Neural progenitor cell (in vitro differentiated cells): ENCODE measurements at regions not wholly inside any gene's neighbourhood (a gene's known extent, or its start where the extent isn't known, plus 50 kb on each side); places are given as distances from the start of the nearest gene placed in this dataset.

ENCODE experiments used
- DNase-seq: peaks from one replicate; pipeline ENCODE4 v3.0.0-alpha.2; 2016; ENCODE audit warnings: low spot score
- H2AFZ ChIP-seq: fragments of 200-600 bp; sonication (generic); replicated peaks from 2 replicates; pipeline ENCODE4 v1.6.1; 2016; ENCODE audit warnings: antibody characterized with exemption
- H3F3A ChIP-seq: fragments of 200-600 bp; sonication (generic); 2 replicates; pipeline ENCODE4 v1.6.1; 2016; ENCODE audit warnings: antibody characterized with exemption, low read depth
- H3K27ac ChIP-seq: fragments of 200-600 bp; sonication (generic); 2 replicates; pipeline ENCODE4 v1.5.1; 2016; ENCODE audit warnings: mild to moderate bottlenecking
- H3K27me3 ChIP-seq: fragments of 200-600 bp; sonication (generic); 2 replicates; pipeline ENCODE4 v1.6.1; 2016; ENCODE audit warnings: mild to moderate bottlenecking, moderate library complexity
- H3K36me3 ChIP-seq: fragments of 200-600 bp; sonication (generic); 2 replicates; pipeline ENCODE4 v1.5.1; 2016
- H3K4me1 ChIP-seq: fragments of 200-600 bp; sonication (generic); 2 replicates; pipeline ENCODE4 v1.6.1; 2016; ENCODE audit warnings: mixed run types
- H3K4me2 ChIP-seq: fragments of 200-600 bp; sonication (generic); 2 replicates; pipeline ENCODE4 v1.6.1; 2016
- H3K4me3 ChIP-seq: fragments of 200-600 bp; sonication (generic); 2 replicates; pipeline ENCODE4 v1.5.1; 2016
- H3K79me2 ChIP-seq: fragments of 200-600 bp; sonication (generic); 2 replicates; pipeline ENCODE4 v1.6.1; 2016; ENCODE audit warnings: low read depth
- H3K9ac ChIP-seq: fragments of 200-600 bp; sonication (generic); 2 replicates; pipeline ENCODE4 v1.6.1; 2016
- H3K9me3 ChIP-seq: fragments of 200-600 bp; sonication (generic); 2 replicates; pipeline ENCODE4 v1.5.1; 2016; ENCODE audit warnings: low read depth
- H4K20me1 ChIP-seq: fragments of 200-600 bp; sonication (generic); 2 replicates; pipeline ENCODE4 v1.6.1; 2016; ENCODE audit warnings: low read depth
- H3K27ac Mint-ChIP-seq: 3 replicates; pipeline ENCODE4 v1.8.0; 2021; ENCODE audit warnings: mixed read lengths
- H3K27me3 Mint-ChIP-seq: 2 replicates; pipeline ENCODE4 v1.8.0; 2022; ENCODE audit warnings: low read depth, mild to moderate bottlenecking, inconsistent platforms, moderate library complexity, mixed read lengths; ENCODE audit not compliant: insufficient read depth
- H3K36me3 Mint-ChIP-seq: 3 replicates; pipeline ENCODE4 v1.8.0; 2021; ENCODE audit warnings: mixed read lengths
- H3K4me1 Mint-ChIP-seq: 3 replicates; pipeline ENCODE4 v1.8.0; 2021; ENCODE audit warnings: mixed read lengths
- H3K4me3 Mint-ChIP-seq: 3 replicates; pipeline ENCODE4 v1.8.0; 2021; ENCODE audit warnings: mild to moderate bottlenecking, moderate library complexity, mixed read lengths
- H3K9me3 Mint-ChIP-seq: 3 replicates; pipeline ENCODE4 v1.8.0; 2020; ENCODE audit warnings: mixed read lengths
- CTCF ChIP-seq: fragments of 200-600 bp; sonication (generic); IDR thresholded peaks from 2 replicates; pipeline ENCODE4 v1.5.1; 2017; ENCODE audit warnings: antibody characterized with exemption, mild to moderate bottlenecking
- EZH2 ChIP-seq: fragments of 200-600 bp; sonication (generic); IDR thresholded peaks from 2 replicates; pipeline ENCODE4 v1.6.1; 2017; ENCODE audit warnings: antibody characterized with exemption, mild to moderate bottlenecking, moderate library complexity
- EZH2phosphoT487 ChIP-seq: fragments of 200-600 bp; sonication (generic); IDR thresholded peaks from 2 replicates; pipeline ENCODE4 v1.6.1; 2017; ENCODE audit warnings: antibody characterized with exemption

DNA sequence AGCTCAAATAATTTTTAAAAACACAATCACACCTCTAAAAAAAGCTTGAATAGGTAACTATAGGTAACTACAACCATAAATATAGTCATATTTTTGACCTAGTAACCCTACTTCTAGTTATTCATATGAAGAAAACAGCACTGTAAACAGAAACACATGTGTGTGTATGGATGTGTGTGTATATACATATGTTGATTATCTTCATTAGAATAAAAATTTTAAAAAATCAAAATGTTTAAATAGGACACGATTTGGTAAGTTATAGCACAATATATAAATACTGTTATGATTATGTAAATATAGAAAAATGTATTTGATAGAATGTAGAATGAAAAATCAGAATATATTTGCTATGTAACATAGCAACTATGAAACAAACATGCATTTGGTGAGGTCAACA, 258.1 kb upstream of the GK2 start:
- peaks cover 17% of the 10 kb centered on the region for H3K9me3 Mint-ChIP-seq
- no peak overlapping the region for H3K27ac Mint-ChIP-seq
- Histone ChIP-seq H3K4me2 (no peak overlapping the region), H3K4me1 (no peaks in the 10 kb centered on the region), H3K27me3 (no peaks in the 10 kb centered on the region), H3K9ac (no peak overlapping the region), H3K79me2 (no peaks in the 10 kb centered on the region), H3K27ac (no peak overlapping the region), H3K4me3 (no peak overlapping the region), H3K9me3 (no peaks in the 10 kb centered on the region), H3F3A (no peaks in the 10 kb centered on the region), H4K20me1 (no peaks in the 10 kb centered on the region), H2AFZ (no peak overlapping the region), H3K36me3 (no peaks in the 10 kb centered on the region)
- no peak for DNase-seq
- peaks cover 3% of the 10 kb centered on the region for H3K4me1 Mint-ChIP-seq
- peaks cover 2% of the 10 kb centered on the region for H3K27me3 Mint-ChIP-seq
- H3K4me3 Mint-ChIP-seq = no peak overlapping the region
- TF ChIP-seq EZH2phosphoT487 (no peak), EZH2 (no peak), CTCF (no peak)
- no peaks in the 10 kb centered on the region for H3K36me3 Mint-ChIP-seq

DNA sequence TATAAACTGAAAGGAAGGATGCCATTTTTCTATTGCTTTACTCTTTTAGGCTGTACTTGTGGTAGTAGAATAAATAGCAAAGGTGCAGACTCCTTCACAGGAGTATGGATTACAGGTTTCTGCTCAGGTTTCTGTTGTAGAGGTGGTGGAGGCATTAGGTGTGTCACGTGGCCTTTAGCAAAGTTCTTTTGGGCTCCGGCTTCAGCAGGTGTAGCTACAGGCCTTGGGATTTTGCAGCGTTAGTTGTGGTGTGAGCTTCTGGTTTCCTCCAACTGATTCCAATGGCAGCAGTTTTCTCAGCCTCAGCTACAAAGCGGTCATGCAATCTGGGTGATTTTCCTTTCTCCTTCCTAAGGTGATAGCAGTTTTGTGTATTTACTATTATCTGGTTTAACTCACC, 255.8 kb upstream of the GK2 start:
- H3F3A ChIP-seq = no peaks in the 10 kb centered on the region
- Mint-ChIP-seq H3K4me1 (peaks cover 3% of the 10 kb centered on the region), H3K36me3 (peaks cover 4% of the 10 kb centered on the region), H3K27me3 (peaks cover 5% of the 10 kb centered on the region), H3K4me3 (no peak overlapping the region), H3K9me3 (peaks cover 15% of the 10 kb centered on the region), H3K27ac (no peak overlapping the region)
- H3K4me1 ChIP-seq = no peaks in the 10 kb centered on the region
- H3K9ac ChIP-seq = no peak overlapping the region
- H3K36me3 ChIP-seq = no peaks in the 10 kb centered on the region
- H4K20me1 ChIP-seq = no peaks in the 10 kb centered on the region
- TF ChIP-seq EZH2phosphoT487 (no peak), EZH2 (no peak), CTCF (no peak)
- no peak overlapping the region for H3K27ac ChIP-seq
- no peak overlapping the region for H2AFZ ChIP-seq
- no peak overlapping the region for H3K4me2 ChIP-seq
- DNase-seq = no peak
- no peak overlapping the region for H3K4me3 ChIP-seq
- no peaks in the 10 kb centered on the region for H3K27me3 ChIP-seq
- no peaks in the 10 kb centered on the region for H3K9me3 ChIP-seq
- no peaks in the 10 kb centered on the region for H3K79me2 ChIP-seq

- TF ChIP-seq EZH2 (no peak), EZH2phosphoT487 (no peak), CTCF (no peak)
- H3F3A ChIP-seq = no peaks in the 10 kb centered on the region
- Mint-ChIP-seq H3K9me3 (peaks cover 15% of the 10 kb centered on the region), H3K4me3 (no peak overlapping the region), H3K27ac (no peak overlapping the region), H3K36me3 (peaks cover 4% of the 10 kb centered on the region), H3K27me3 (peaks cover 3% of the 10 kb centered on the region), H3K4me1 (peaks cover 3% of the 10 kb centered on the region)
- no peak for DNase-seq
- H3K79me2 ChIP-seq = no peaks in the 10 kb centered on the region
- H3K4me3 ChIP-seq = no peak overlapping the region
- H3K27me3 ChIP-seq = no peaks in the 10 kb centered on the region
- H3K27ac ChIP-seq = no peak overlapping the region
- no peaks in the 10 kb centered on the region for H4K20me1 ChIP-seq
- H3K9ac ChIP-seq = no peak overlapping the region
- no peak overlapping the region for H3K4me2 ChIP-seq
- no peak overlapping the region for H2AFZ ChIP-seq
- no peaks in the 10 kb centered on the region for H3K4me1 ChIP-seq
- H3K36me3 ChIP-seq = no peaks in the 10 kb centered on the region
- H3K9me3 ChIP-seq = no peaks in the 10 kb centered on the region
These were observed 255.1 kb upstream of the GK2 start for GRCh38 chr4:79663141-79663540.

GRCh38 chr4:79662651-79663050, 254.6 kb upstream of the GK2 start:
- Histone ChIP-seq H4K20me1 (no peaks in the 10 kb centered on the region), H3K4me2 (no peak overlapping the region), H3K27ac (no peak overlapping the region), H3F3A (no peaks in the 10 kb centered on the region), H3K36me3 (no peaks in the 10 kb centered on the region), H3K79me2 (no peaks in the 10 kb centered on the region), H3K9ac (no peak overlapping the region), H3K4me3 (no peak overlapping the region), H3K4me1 (no peaks in the 10 kb centered on the region), H2AFZ (no peak overlapping the region), H3K9me3 (no peaks in the 10 kb centered on the region), H3K27me3 (no peaks in the 10 kb centered on the region)
- Mint-ChIP-seq H3K36me3 (peaks cover 4% of the 10 kb centered on the region), H3K4me3 (no peak overlapping the region), H3K9me3 (peaks cover 19% of the 10 kb centered on the region), H3K4me1 (peaks cover 3% of the 10 kb centered on the region), H3K27me3 (peaks cover 3% of the 10 kb centered on the region), H3K27ac (no peak overlapping the region)
- TF ChIP-seq EZH2phosphoT487 (no peak), CTCF (no peak), EZH2 (no peak)
- no peak for DNase-seq
